Neural progenitor cell (in vitro differentiated cells): ENCODE measurements at regions not wholly inside any gene's neighbourhood (a gene's known extent, or its start where the extent isn't known, plus 50 kb on each side); places are given as distances from the start of the nearest gene placed in this dataset.

Experiments used
- CTCF ChIP-seq: fragments of 200-600 bp; sonication (generic); IDR thresholded peaks from 2 replicates; pipeline ENCODE4 v1.5.1; 2017; ENCODE audit warnings: antibody characterized with exemption, mild to moderate bottlenecking
- EZH2 ChIP-seq: fragments of 200-600 bp; sonication (generic); IDR thresholded peaks from 2 replicates; pipeline ENCODE4 v1.6.1; 2017; ENCODE audit warnings: antibody characterized with exemption, mild to moderate bottlenecking, moderate library complexity
- EZH2phosphoT487 ChIP-seq: fragments of 200-600 bp; sonication (generic); IDR thresholded peaks from 2 replicates; pipeline ENCODE4 v1.6.1; 2017; ENCODE audit warnings: antibody characterized with exemption

DNA sequence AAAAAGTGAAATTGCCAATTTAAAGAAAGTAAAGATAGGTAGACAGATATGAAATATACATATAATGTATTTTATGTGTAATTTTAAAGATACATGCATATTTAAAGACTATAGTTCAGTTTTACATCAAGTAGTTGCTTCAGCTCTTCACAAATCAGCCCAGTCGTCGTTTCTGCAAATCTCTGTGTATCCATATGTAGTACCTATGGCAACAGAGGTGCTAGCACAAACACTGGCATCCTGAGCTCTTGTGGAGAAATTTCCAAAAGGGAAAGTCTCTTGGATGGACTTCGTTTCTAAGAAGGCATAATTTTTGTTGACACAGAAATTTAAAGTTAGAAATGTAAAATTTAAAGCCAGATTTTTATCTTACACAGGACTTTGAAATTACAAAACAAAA lies 1284.7 kb downstream of the ROBO1 start:
- TF ChIP-seq EZH2: no peak
- TF ChIP-seq CTCF: no peak
- TF ChIP-seq EZH2phosphoT487: no peak
